Progenitor cell of endocrine pancreas (in vitro differentiated cells): ENCODE measurements at regions not wholly inside any gene's neighbourhood (a gene's known extent, or its start where the extent isn't known, plus 50 kb on each side); places are given as distances from the start of the nearest gene placed in this dataset.

Source experiments
- DNase-seq: peaks from one replicate; pipeline ENCODE4 v3.0.0; 2021; ENCODE audit warnings: low spot score; ENCODE audit not compliant: unreplicated experiment
- H3K27ac Mint-ChIP-seq: 2 replicates; pipeline ENCODE4 v1.8.0; 2021; ENCODE audit warnings: mild to moderate bottlenecking, moderate library complexity, mixed read lengths
- H3K27me3 Mint-ChIP-seq: 2 replicates; pipeline ENCODE4 v1.8.0; 2021; ENCODE audit warnings: mixed read lengths
- H3K36me3 Mint-ChIP-seq: 2 replicates; pipeline ENCODE4 v1.8.0; 2022; ENCODE audit warnings: mixed read lengths; ENCODE audit not compliant: insufficient read depth
- H3K4me1 Mint-ChIP-seq: 2 replicates; pipeline ENCODE4 v1.8.0; 2021; ENCODE audit warnings: low read depth, mixed read lengths
- H3K4me3 Mint-ChIP-seq: 2 replicates; pipeline ENCODE4 v1.8.0; 2021; ENCODE audit warnings: low read depth, mild to moderate bottlenecking, moderate library complexity, mixed read lengths
- H3K9me3 Mint-ChIP-seq: 2 replicates; pipeline ENCODE4 v1.8.0; 2021; ENCODE audit warnings: low read depth, mixed read lengths
- CTCF ChIP-seq: fragments of 200-600 bp; sonication (generic); IDR thresholded peaks from one replicate; pipeline ENCODE4 v1.5.0; 2021; ENCODE audit warnings: antibody characterized with exemption, mild to moderate bottlenecking; ENCODE audit not compliant: unreplicated experiment

DNA sequence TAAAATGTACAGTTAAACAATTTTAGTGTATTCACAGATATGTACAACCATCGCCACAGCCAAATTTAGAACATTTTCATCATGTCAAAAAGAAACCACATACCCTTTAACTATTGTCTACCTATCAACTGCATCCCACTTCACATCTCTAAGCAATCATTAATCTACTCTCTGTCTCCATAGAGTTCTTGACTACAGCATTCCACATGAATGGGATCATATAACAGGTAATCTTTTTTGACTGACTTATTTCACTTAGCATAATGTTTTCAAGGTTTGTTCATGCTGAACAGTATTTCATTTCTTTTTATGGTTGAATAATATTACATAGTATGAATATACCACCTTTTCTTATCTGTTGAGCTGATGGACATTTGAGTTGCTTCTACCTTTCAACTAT lies 281.4 kb upstream of the EDA2R start:
- Mint-ChIP-seq H3K4me3 (no peak overlapping the region), H3K9me3 (peaks cover 15% of the 10 kb centered on the region), H3K4me1 (no peaks in the 10 kb centered on the region), H3K27me3 (no peaks in the 10 kb centered on the region), H3K36me3 (no peaks in the 10 kb centered on the region), H3K27ac (no peak overlapping the region)
- no peak for TF ChIP-seq CTCF
- no peak for DNase-seq

GRCh38 chrX:66919280-66919832 lies 280.5 kb upstream of the EDA2R start:
- no peaks in the 10 kb centered on the region for H3K4me1 Mint-ChIP-seq
- H3K9me3 Mint-ChIP-seq = peaks cover 18% of the 10 kb centered on the region
- no peak overlapping the region for H3K27ac Mint-ChIP-seq
- H3K36me3 Mint-ChIP-seq = no peaks in the 10 kb centered on the region
- no peak overlapping the region for H3K4me3 Mint-ChIP-seq
- no peak for TF ChIP-seq CTCF
- no peaks in the 10 kb centered on the region for H3K27me3 Mint-ChIP-seq
- no peak for DNase-seq

- no peak overlapping the region for H3K27ac Mint-ChIP-seq
- no peak for DNase-seq
- no peak for TF ChIP-seq CTCF
- H3K36me3 Mint-ChIP-seq = no peaks in the 10 kb centered on the region
- H3K4me3 Mint-ChIP-seq = no peak overlapping the region
- no peaks in the 10 kb centered on the region for H3K4me1 Mint-ChIP-seq
- H3K9me3 Mint-ChIP-seq = peaks cover 17% of the 10 kb centered on the region
- no peaks in the 10 kb centered on the region for H3K27me3 Mint-ChIP-seq
Observed at GRCh38 chrX:66918511-66918910, 279.6 kb upstream of the EDA2R start.

- DNase-seq = no peak
- no peaks in the 10 kb centered on the region for H3K36me3 Mint-ChIP-seq
- TF ChIP-seq CTCF = no peak
- H3K27me3 Mint-ChIP-seq = no peaks in the 10 kb centered on the region
- H3K27ac Mint-ChIP-seq = no peak overlapping the region
- peaks cover 21% of the 10 kb centered on the region for H3K9me3 Mint-ChIP-seq
- H3K4me3 Mint-ChIP-seq = no peak overlapping the region
- H3K4me1 Mint-ChIP-seq = no peaks in the 10 kb centered on the region
Observed at GRCh38 chrX:66915893-66916292, 277.0 kb upstream of the EDA2R start.

- H3K4me3 Mint-ChIP-seq = no peak overlapping the region
Observed at GRCh38 chrX:66914080-66914479, 275.2 kb upstream of the EDA2R start.

More at GRCh38 chrX:66914080-66914479, 275.2 kb upstream of the EDA2R start:
- Mint-ChIP-seq H3K36me3 (no peaks in the 10 kb centered on the region), H3K9me3 (peaks cover 23% of the 10 kb centered on the region), H3K27ac (no peak overlapping the region), H3K27me3 (no peaks in the 10 kb centered on the region), H3K4me1 (no peaks in the 10 kb centered on the region)
- DNase-seq = no peak
- no peak for TF ChIP-seq CTCF
